Neural cell (in vitro differentiated cells): ENCODE measurements at regions not wholly inside any gene's neighbourhood (a gene's known extent, or its start where the extent isn't known, plus 50 kb on each side); places are given as distances from the start of the nearest gene placed in this dataset.

Experiments
- H2AFZ ChIP-seq: fragments of 200-600, 300-800 bp; sonication (generic), shearing (Covaris generic); 2 replicates; pipeline ENCODE4 v1.6.0; 2014; ENCODE audit warnings: low read depth, mild to moderate bottlenecking, antibody characterized with exemption, low read length, moderate library complexity
- H3F3A ChIP-seq: fragments of 200-600 bp; shearing (Covaris generic); 2 replicates; pipeline ENCODE4 v1.6.1; 2016; ENCODE audit warnings: mild to moderate bottlenecking, moderate library complexity, mixed read lengths, antibody characterized with exemption, low read length; ENCODE audit not compliant: insufficient read depth, poor library complexity, severe bottlenecking
- H3K27ac ChIP-seq: fragments of 200-600, 300-800 bp; sonication (generic), shearing (Covaris generic); 2 replicates; pipeline ENCODE4 v1.5.1; 2014; ENCODE audit warnings: mild to moderate bottlenecking, low read length, moderate library complexity
- H3K27me3 ChIP-seq: fragments of 300-800, 200-600 bp; sonication (generic), shearing (Covaris generic); 2 replicates; pipeline ENCODE4 v1.6.0; 2014; ENCODE audit warnings: mild to moderate bottlenecking, low read depth, low read length, moderate library complexity; ENCODE audit not compliant: insufficient read depth
- H3K36me3 ChIP-seq: fragments of 300-800, 200-600 bp; sonication (generic), shearing (Covaris generic); 2 replicates; pipeline ENCODE4 v1.5.1; 2014; ENCODE audit warnings: mild to moderate bottlenecking, antibody characterized with exemption, low read length, moderate library complexity; ENCODE audit not compliant: insufficient read depth
- H3K4me2 ChIP-seq: fragments of 300-800, 200-600 bp; sonication (generic), shearing (Covaris generic); 2 replicates; pipeline ENCODE4 v1.6.0; 2014; ENCODE audit warnings: mild to moderate bottlenecking, low read length
- H3K4me3 ChIP-seq: fragments of 300-800, 200-600 bp; sonication (generic), shearing (Covaris generic); 2 replicates; pipeline ENCODE4 v1.5.1; 2014; ENCODE audit warnings: mild to moderate bottlenecking, low read length, moderate library complexity
- H3K79me2 ChIP-seq: fragments of 200-600 bp; shearing (Covaris generic); replicated peaks from 2 replicates; pipeline ENCODE4 v1.6.0; 2014; ENCODE audit warnings: mild to moderate bottlenecking, low read length, moderate library complexity; ENCODE audit not compliant: insufficient read depth
- H3K9ac ChIP-seq: fragments of 300-800, 200-600 bp; sonication (generic), shearing (Covaris generic); 2 replicates; pipeline ENCODE4 v1.6.1; 2016; ENCODE audit warnings: mild to moderate bottlenecking, low read length, mixed read lengths
- H3K9me2 ChIP-seq: fragments of 200-600 bp; shearing (Covaris generic); 2 replicates; pipeline ENCODE4 v1.6.1; 2016; ENCODE audit warnings: mild to moderate bottlenecking, low read length, mixed read lengths; ENCODE audit not compliant: insufficient read depth
- H3K9me3 ChIP-seq: fragments of 200-600, 300-800 bp; sonication (generic), shearing (Covaris generic); 2 replicates; pipeline ENCODE4 v1.6.1; 2016; ENCODE audit warnings: mild to moderate bottlenecking, mixed run types, low read length, moderate library complexity, mixed read lengths
- H4K20me1 ChIP-seq: fragments of 200-600 bp; shearing (Covaris generic); 2 replicates; pipeline ENCODE4 v1.6.1; 2016; ENCODE audit warnings: mild to moderate bottlenecking, mixed run types; ENCODE audit not compliant: insufficient read depth
- EP300 ChIP-seq: fragments of 450-650 bp; conservative IDR thresholded peaks from 2 replicates; pipeline ENCODE4 v1.6.1; 2014; ENCODE audit warnings: antibody characterized with exemption, mild to moderate bottlenecking, moderate library complexity; ENCODE audit not compliant: poor library complexity, severe bottlenecking
- MXI1 ChIP-seq: fragments of 450-650 bp; conservative IDR thresholded peaks from 2 replicates; pipeline ENCODE4 v1.6.1; 2014; ENCODE audit warnings: antibody characterized with exemption, mild to moderate bottlenecking; ENCODE audit not compliant: poor library complexity, severe bottlenecking
- POLR2AphosphoS5 ChIP-seq: IDR thresholded peaks from 2 replicates; pipeline ENCODE4 v1.6.1; 2012
- RAD21 ChIP-seq: fragments of 450-650 bp; conservative IDR thresholded peaks from 2 replicates; pipeline ENCODE4 v1.6.1; 2014; ENCODE audit warnings: antibody characterized with exemption, mild to moderate bottlenecking, moderate library complexity
- SMC3 ChIP-seq: fragments of 450-650 bp; conservative IDR thresholded peaks from 2 replicates; pipeline ENCODE4 v1.6.1; 2014; ENCODE audit warnings: antibody characterized with exemption, mild to moderate bottlenecking, moderate library complexity; ENCODE audit not compliant: poor library complexity
- TAF1 ChIP-seq: IDR thresholded peaks from 2 replicates; pipeline ENCODE4 v1.6.1; 2012; ENCODE audit warnings: low read depth
- TF ChIP-seq, protein P1 (sequence below): IDR thresholded peaks from 2 replicates; pipeline ENCODE4 v1.6.1; 2012; ENCODE audit warnings: borderline replicate concordance
- TF ChIP-seq, protein P2 (sequence below): fragments of 450-650 bp; IDR thresholded peaks from 2 replicates; pipeline ENCODE4 v1.5.1; 2014; ENCODE audit warnings: antibody characterized with exemption, mild to moderate bottlenecking, moderate library complexity; ENCODE audit not compliant: poor library complexity, severe bottlenecking

DNA sequence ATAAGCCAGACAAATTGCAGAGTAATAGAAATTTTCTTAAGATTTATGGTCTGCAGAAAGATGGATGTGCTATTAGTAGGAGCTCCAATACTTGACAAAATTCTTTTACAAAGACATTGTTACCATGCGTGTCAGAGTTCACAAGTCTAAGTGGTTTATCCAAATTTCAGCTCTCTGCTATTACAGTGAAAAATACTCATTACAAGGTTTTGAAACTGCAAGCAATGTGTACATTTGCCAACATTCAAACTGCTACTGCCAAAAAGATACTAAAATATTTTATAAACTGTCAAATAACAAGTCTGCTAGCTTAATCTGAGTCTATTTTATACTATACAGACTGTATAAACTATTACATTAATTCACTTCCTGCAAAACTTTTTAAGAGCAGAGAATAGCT lies 1341.5 kb upstream of the ACVR2A start:
- Histone ChIP-seq H3K9ac (no peak overlapping the region), H3K36me3 (no peaks in the 10 kb centered on the region), H4K20me1 (no peaks in the 10 kb centered on the region), H2AFZ (no peak overlapping the region), H3F3A (no peaks in the 10 kb centered on the region), H3K9me3 (no peaks in the 10 kb centered on the region), H3K27ac (no peak overlapping the region), H3K4me3 (no peak overlapping the region), H3K9me2 (no peaks in the 10 kb centered on the region), H3K27me3 (no peaks in the 10 kb centered on the region), H3K4me2 (no peak overlapping the region), H3K79me2 (no peaks in the 10 kb centered on the region)
- no peak for TF ChIP-seq POLR2AphosphoS5
- no peak for TF ChIP-seq TAF1
- TF ChIP-seq, protein P1, sequence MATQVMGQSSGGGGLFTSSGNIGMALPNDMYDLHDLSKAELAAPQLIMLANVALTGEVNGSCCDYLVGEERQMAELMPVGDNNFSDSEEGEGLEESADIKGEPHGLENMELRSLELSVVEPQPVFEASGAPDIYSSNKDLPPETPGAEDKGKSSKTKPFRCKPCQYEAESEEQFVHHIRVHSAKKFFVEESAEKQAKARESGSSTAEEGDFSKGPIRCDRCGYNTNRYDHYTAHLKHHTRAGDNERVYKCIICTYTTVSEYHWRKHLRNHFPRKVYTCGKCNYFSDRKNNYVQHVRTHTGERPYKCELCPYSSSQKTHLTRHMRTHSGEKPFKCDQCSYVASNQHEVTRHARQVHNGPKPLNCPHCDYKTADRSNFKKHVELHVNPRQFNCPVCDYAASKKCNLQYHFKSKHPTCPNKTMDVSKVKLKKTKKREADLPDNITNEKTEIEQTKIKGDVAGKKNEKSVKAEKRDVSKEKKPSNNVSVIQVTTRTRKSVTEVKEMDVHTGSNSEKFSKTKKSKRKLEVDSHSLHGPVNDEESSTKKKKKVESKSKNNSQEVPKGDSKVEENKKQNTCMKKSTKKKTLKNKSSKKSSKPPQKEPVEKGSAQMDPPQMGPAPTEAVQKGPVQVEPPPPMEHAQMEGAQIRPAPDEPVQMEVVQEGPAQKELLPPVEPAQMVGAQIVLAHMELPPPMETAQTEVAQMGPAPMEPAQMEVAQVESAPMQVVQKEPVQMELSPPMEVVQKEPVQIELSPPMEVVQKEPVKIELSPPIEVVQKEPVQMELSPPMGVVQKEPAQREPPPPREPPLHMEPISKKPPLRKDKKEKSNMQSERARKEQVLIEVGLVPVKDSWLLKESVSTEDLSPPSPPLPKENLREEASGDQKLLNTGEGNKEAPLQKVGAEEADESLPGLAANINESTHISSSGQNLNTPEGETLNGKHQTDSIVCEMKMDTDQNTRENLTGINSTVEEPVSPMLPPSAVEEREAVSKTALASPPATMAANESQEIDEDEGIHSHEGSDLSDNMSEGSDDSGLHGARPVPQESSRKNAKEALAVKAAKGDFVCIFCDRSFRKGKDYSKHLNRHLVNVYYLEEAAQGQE: no peak
- no peak for TF ChIP-seq EP300
- no peak for TF ChIP-seq MXI1
- TF ChIP-seq, protein P2, sequence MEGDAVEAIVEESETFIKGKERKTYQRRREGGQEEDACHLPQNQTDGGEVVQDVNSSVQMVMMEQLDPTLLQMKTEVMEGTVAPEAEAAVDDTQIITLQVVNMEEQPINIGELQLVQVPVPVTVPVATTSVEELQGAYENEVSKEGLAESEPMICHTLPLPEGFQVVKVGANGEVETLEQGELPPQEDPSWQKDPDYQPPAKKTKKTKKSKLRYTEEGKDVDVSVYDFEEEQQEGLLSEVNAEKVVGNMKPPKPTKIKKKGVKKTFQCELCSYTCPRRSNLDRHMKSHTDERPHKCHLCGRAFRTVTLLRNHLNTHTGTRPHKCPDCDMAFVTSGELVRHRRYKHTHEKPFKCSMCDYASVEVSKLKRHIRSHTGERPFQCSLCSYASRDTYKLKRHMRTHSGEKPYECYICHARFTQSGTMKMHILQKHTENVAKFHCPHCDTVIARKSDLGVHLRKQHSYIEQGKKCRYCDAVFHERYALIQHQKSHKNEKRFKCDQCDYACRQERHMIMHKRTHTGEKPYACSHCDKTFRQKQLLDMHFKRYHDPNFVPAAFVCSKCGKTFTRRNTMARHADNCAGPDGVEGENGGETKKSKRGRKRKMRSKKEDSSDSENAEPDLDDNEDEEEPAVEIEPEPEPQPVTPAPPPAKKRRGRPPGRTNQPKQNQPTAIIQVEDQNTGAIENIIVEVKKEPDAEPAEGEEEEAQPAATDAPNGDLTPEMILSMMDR: no peak
- no peak for TF ChIP-seq SMC3

DNA sequence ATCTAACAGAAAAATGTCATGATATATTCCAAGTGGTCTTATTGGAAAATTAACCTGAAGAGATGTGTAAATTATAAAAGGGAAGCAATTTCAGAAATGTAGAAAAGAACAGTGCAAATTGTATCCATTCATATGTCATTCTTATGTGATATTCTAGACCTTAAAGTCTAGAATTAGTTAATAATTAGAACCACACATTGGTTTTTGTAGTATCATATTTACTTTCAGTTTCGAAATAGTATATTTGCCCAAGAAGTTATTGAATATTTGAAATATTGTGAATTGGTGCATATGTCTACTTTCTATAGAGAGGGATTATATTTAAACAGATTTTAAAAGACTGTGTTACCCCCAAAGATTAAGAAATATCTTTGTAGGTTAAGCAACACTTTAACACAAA lies 1348.6 kb upstream of the ACVR2A start:
- Histone ChIP-seq H3K27ac (no peak overlapping the region), H3K9me3 (no peaks in the 10 kb centered on the region), H3K9me2 (no peaks in the 10 kb centered on the region), H3K36me3 (no peaks in the 10 kb centered on the region), H3K4me3 (no peak overlapping the region), H3K4me2 (no peak overlapping the region), H3F3A (no peaks in the 10 kb centered on the region), H3K27me3 (no peaks in the 10 kb centered on the region), H3K9ac (no peak overlapping the region), H4K20me1 (no peaks in the 10 kb centered on the region), H2AFZ (no peak overlapping the region), H3K79me2 (no peaks in the 10 kb centered on the region)
- no peak for TF ChIP-seq SMC3

DNA sequence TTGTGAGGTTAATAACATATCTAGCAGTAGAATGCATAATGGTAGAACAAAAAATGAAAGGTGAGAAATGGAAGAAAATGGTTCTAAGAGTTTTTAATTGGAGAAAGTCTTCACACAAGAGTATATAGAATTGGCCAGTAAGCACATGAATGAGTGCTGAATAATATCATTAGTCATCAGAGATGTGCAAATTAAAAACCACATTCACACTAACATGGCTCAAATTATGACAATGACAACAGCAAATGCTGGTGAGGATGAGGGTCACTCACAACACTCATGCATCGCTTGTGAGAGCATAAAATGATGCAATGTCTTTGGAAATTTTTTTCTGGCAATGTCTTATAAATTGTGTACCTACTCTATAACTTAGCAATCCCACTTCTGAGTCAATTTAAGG lies 1355.4 kb upstream of the ACVR2A start:
- no peak overlapping the region for H3K27ac ChIP-seq
- no peaks in the 10 kb centered on the region for H3K9me2 ChIP-seq
- no peak overlapping the region for H3K9ac ChIP-seq
- no peaks in the 10 kb centered on the region for H4K20me1 ChIP-seq
- H2AFZ ChIP-seq: no peak overlapping the region
- no peaks in the 10 kb centered on the region for H3F3A ChIP-seq
- no peaks in the 10 kb centered on the region for H3K27me3 ChIP-seq
- no peaks in the 10 kb centered on the region for H3K36me3 ChIP-seq
- TF ChIP-seq MXI1 (no peak), RAD21 (no peak), TAF1 (no peak)
- TF ChIP-seq, protein P2: no peak
- no peak overlapping the region for H3K4me3 ChIP-seq
- no peaks in the 10 kb centered on the region for H3K79me2 ChIP-seq
- no peaks in the 10 kb centered on the region for H3K9me3 ChIP-seq
- no peak overlapping the region for H3K4me2 ChIP-seq
